ENCODE measurements at regions not wholly inside any gene's neighbourhood (a gene's known extent, or its start where the extent isn't known, plus 50 kb on each side); places are given as distances from the start of the nearest gene placed in this dataset.

GRCh38 chr2:16123421-16123820 is 183.1 kb downstream of the MYCN start:
- H3K18ac ChIP-seq (ENCODE audit: insufficient read length, low read depth, low read length) = no peak overlapping the region
- no peak overlapping the region for H2AK5ac ChIP-seq (ENCODE audit: insufficient read length, low read length)
- H3K4ac ChIP-seq (ENCODE audit: low read depth, low read length) = no peak overlapping the region
- H2BK5ac ChIP-seq (ENCODE audit: insufficient read length, low read length) = no peak overlapping the region
- no peak overlapping the region for H4K5ac ChIP-seq (ENCODE audit: insufficient read length, low read depth, low read length)
- H3K9me3 ChIP-seq (ENCODE audit: control insufficient read depth, low read depth, low read length) = peaks cover 5% of the 10 kb centered on the region
- no peak overlapping the region for H3K4me3 Mint-ChIP-seq
- no peak overlapping the region for H3T11ph ChIP-seq (ENCODE audit: low read length)
- no peak for TF ChIP-seq CTCF (conservative IDR thresholded peaks at IDR 0.05)
- no peak overlapping the region for H2BK120ac ChIP-seq (ENCODE audit: low read depth, low read length, poor library complexity, severe bottlenecking)
- no peak overlapping the region for H3K4me2 ChIP-seq (ENCODE audit: insufficient read depth, insufficient read length, low read length)
- no peak overlapping the region for H2AFZ ChIP-seq (ENCODE audit: low read length)
- peaks cover 3% of the 10 kb centered on the region; the same call in 1 of the 2 replicates for H3K27me3 Mint-ChIP-seq (ENCODE audit: low read depth)
- H3K79me1 ChIP-seq (ENCODE audit: insufficient read depth, low read depth, low read length, poor library complexity, severe bottlenecking) = no peaks in the 10 kb centered on the region
- no peak overlapping the region for H3K27ac Mint-ChIP-seq
- no peaks in the 10 kb centered on the region for H4K20me1 ChIP-seq (ENCODE audit: control insufficient read depth, insufficient read depth, insufficient read length)
- no peaks in the 10 kb centered on the region for H3K23me2 ChIP-seq (ENCODE audit: insufficient read length, low read depth, low read length, poor library complexity, severe bottlenecking)
- H3K56ac ChIP-seq (ENCODE audit: insufficient read length, low read depth, low read length) = no peak overlapping the region
- no CpG with 5 or more reads among the region's 8 CpGs for WGBS (ENCODE audit: extremely low coverage, insufficient read length, low lambda C conversion rate)
- H4K91ac ChIP-seq (ENCODE audit: insufficient read length, low read depth, low read length) = no peak overlapping the region
- peaks cover 8 to 13% of the 10 kb centered on the region in 2 experiments for H3K4me1 Mint-ChIP-seq
- H3K9me3 Mint-ChIP-seq = peaks cover 0 to 7% of the 10 kb centered on the region in 2 experiments; a peak in 3 of 5 replicates
- H3K4me1 ChIP-seq (ENCODE audit: insufficient read depth, low read length) = no peaks in the 10 kb centered on the region
- H2BK20ac ChIP-seq (ENCODE audit: low read depth, low read length, poor library complexity, severe bottlenecking) = no peak overlapping the region
- no peak overlapping the region for H3K9ac ChIP-seq (ENCODE audit: extremely low read depth, insufficient read length, low read length)
- no peak overlapping the region for H3K14ac ChIP-seq (ENCODE audit: insufficient read depth, low read length)
- H3K79me2 ChIP-seq (ENCODE audit: insufficient read depth, low read length) = no peaks in the 10 kb centered on the region
- no peak overlapping the region for H3K23ac ChIP-seq (ENCODE audit: insufficient read length, low read depth, low read length)
- no peak overlapping the region for H2BK15ac ChIP-seq (ENCODE audit: low read depth, low read length)
- peaks cover 6 to 11% (median 9%) of the 10 kb centered on the region in 3 experiments; a peak in 5 of 7 replicates for H3K36me3 Mint-ChIP-seq (ENCODE audit: insufficient read depth in 1 of 3, low read depth in 3 of 3)
- no peak overlapping the region for H4K8ac ChIP-seq (replicated peaks; ENCODE audit: insufficient read length, low read depth, low read length)
- no peak overlapping the region for H3K27ac ChIP-seq (ENCODE audit: insufficient read length, low read depth, low read length)
- H3K27me3 ChIP-seq (ENCODE audit: insufficient read depth, low read length) = no peaks in the 10 kb centered on the region
- no peak overlapping the region for H2BK12ac ChIP-seq (ENCODE audit: insufficient read length, low read depth, low read length)
- DNase-seq = no peak

Data from H9 (cell line).